ENCODE measurements at regions not wholly inside any gene's neighbourhood (a gene's known extent, or its start where the extent isn't known, plus 50 kb on each side); places are given as distances from the start of the nearest gene placed in this dataset.
"Not testable (repeated sequence)": the region's sequence is repeated elsewhere in the genome, so short reads cannot be mapped to it uniquely, and the experiment has no call there.

DNA sequence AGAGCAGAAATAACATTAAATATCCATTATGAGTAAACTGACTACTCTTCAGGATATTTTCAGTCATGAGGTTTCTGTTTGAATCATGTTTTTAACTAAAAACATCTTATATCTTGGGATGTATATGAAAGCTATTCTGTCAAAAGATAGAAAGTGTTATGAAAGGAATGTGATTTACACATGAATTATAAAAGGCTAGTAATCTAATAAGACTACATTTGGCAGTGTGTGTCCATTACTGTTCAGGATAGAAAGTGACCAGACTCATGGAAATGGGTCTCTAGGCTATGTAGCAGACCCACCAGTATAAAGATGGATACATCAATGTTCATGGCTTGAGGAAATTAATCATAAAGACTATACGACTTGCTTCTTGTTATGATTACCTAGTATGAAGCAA, 1328.2 kb upstream of the NUDT12 start:
- 40 to 61% methylated on average over 1 of the region's 1 CpG for WGBS, 2 donors
- no peaks in the 10 kb centered on the region for H3K4me1 ChIP-seq
- intact Hi-C loops (cut with DNase I) = no loop called here
- H3K27me3 ChIP-seq = no peaks in the 10 kb centered on the region
- no peak overlapping the region for H3K4me3 ChIP-seq
- H3K36me3 ChIP-seq = no peaks in the 10 kb centered on the region
- no peak overlapping the region for H3K27ac ChIP-seq
- TF ChIP-seq, protein P1, sequence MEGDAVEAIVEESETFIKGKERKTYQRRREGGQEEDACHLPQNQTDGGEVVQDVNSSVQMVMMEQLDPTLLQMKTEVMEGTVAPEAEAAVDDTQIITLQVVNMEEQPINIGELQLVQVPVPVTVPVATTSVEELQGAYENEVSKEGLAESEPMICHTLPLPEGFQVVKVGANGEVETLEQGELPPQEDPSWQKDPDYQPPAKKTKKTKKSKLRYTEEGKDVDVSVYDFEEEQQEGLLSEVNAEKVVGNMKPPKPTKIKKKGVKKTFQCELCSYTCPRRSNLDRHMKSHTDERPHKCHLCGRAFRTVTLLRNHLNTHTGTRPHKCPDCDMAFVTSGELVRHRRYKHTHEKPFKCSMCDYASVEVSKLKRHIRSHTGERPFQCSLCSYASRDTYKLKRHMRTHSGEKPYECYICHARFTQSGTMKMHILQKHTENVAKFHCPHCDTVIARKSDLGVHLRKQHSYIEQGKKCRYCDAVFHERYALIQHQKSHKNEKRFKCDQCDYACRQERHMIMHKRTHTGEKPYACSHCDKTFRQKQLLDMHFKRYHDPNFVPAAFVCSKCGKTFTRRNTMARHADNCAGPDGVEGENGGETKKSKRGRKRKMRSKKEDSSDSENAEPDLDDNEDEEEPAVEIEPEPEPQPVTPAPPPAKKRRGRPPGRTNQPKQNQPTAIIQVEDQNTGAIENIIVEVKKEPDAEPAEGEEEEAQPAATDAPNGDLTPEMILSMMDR (IDR thresholded peaks at IDR 0.05) = no peak
- ATAC-seq (no peak), DNase-seq (no peak)
- no peaks in the 10 kb centered on the region for H3K9me3 ChIP-seq

DNA sequence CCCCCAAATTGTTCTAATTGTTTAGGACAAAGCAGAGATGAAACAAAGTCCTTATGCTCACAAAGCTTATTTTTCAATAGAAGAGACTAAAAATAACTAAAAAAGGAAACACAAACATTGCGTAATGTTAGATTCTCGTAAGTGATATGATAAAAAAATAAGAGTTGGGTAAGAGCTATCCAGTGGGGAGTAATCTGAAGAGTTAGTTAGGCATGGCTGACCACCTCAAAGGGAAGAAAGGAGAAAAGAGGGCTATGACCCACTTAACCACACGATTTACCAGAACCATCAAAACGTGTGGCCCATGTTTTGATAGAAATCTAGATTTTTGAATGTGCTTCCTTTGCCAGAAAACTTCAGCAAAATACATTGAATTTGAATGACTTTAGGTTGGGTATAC, 1296.8 kb upstream of the NUDT12 start:
- Histone ChIP-seq H3K27ac (no peak overlapping the region), H3K4me3 (no peak overlapping the region), H3K36me3 (no peaks in the 10 kb centered on the region), H3K9me3 (peaks cover 0 to 10% (median 0%) of the 10 kb centered on the region in 11 donors), H3K4me1 (peaks cover 0 to 5% (median 0%) of the 10 kb centered on the region in 9 donors), H3K27me3 (no peaks in the 10 kb centered on the region)
- intact Hi-C loops (cut with DNase I) = no loop called here
- WGBS, 2 donors = 52 to 69% methylated on average over 4 of the region's 4 CpGs
- DNase-seq (no peak), ATAC-seq (no peak)
- TF ChIP-seq, protein P1 (IDR thresholded peaks at IDR 0.05) = no peak

DNA sequence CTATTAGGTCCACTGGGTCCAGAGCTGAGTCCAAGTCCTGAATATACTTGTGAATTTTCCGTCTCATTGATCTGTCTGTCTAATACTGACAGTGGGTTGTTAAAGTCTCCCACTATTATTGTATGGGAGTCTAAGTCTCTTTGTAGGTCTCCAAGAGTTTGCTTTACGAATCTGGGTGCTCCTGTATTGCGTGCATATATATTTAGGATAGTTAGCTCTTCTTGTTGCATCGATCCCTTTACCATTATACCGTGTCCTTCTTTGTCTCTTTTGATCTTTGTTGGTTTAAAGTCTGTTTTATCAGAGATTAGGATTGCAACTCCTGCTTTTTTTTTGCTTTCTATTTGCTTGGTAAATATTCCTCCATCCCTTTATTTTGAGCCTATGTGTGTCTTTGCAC, 1289.5 kb upstream of the NUDT12 start:
- H3K36me3 ChIP-seq; H3K4me3 ChIP-seq; H3K4me1 ChIP-seq; H3K27me3 ChIP-seq; ATAC-seq; intact Hi-C loops (cut with DNase I); H3K27ac ChIP-seq; DNase-seq: not testable (repeated sequence)
- peaks cover 0 to 30% (median 6%) of the 10 kb centered on the region in 11 donors for H3K9me3 ChIP-seq
- WGBS, 2 donors = 81 to 85% methylated on average over 5 of the region's 5 CpGs

DNA sequence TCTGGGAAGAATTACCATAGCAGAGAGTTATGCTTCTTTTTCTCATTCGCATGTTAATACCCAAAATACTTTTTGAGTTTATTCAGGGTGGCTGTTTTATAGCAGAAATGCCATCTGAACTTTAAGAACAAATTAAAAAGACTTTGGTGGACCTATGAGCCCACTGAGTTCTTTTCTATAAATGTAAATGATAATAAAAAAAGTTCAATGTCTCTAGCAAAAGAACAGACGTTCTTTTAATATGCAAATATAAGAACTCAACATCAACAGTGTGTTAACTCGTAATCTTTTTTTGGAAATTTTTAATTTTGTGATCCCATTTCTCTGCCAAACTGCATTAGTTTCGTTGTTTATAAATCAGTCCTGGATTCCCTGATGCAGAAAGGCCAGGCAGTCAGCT, 1283.0 kb upstream of the NUDT12 start:
- Histone ChIP-seq H3K27me3 (no peaks in the 10 kb centered on the region), H3K27ac (no peak overlapping the region), H3K9me3 (peaks cover 0 to 25% (median 6%) of the 10 kb centered on the region in 11 donors), H3K36me3 (no peaks in the 10 kb centered on the region), H3K4me1 (no peaks in the 10 kb centered on the region), H3K4me3 (no peak overlapping the region)
- WGBS, 2 donors = 61 to 62% methylated on average over 4 of the region's 4 CpGs
- intact Hi-C loops (cut with DNase I) = no loop called here
- no peak for DNase-seq
- no peak for ATAC-seq
- TF ChIP-seq, protein P1 (IDR thresholded peaks at IDR 0.05) = no peak

DNA sequence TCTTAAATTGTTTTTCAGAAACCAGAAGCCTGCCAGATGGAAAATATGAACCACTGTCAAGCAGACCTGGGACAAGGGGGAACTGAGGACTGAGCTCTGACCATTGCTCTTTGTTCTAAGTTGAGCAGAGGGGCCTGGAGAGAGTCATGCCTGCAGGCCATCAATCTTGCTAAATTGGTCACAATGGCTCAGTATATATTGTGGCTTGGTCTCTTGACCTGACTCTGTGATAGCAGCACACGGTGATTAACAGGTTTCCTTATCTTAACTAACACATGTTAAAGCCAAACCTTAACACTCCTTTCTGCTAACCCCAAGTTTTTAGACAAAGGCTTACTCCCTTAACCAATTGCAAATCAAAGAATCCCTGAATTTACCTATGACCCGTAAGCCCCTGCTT, 1281.2 kb upstream of the NUDT12 start:
- Histone ChIP-seq H3K27ac (no peak overlapping the region), H3K9me3 (peaks cover 0 to 9% (median 0%) of the 10 kb centered on the region in 11 donors), H3K36me3 (no peaks in the 10 kb centered on the region), H3K4me1 (no peaks in the 10 kb centered on the region), H3K4me3 (no peak overlapping the region), H3K27me3 (no peaks in the 10 kb centered on the region)
- no peak for ATAC-seq
- intact Hi-C loops (cut with DNase I) = no loop called here
- DNase-seq = no peak
- TF ChIP-seq, protein P1 (IDR thresholded peaks at IDR 0.05) = no peak
- WGBS, 2 donors = 7% methylated on average over 2 of the region's 2 CpGs
